ENCODE measurements at regions not wholly inside any gene's neighbourhood (a gene's known extent, or its start where the extent isn't known, plus 50 kb on each side); places are given as distances from the start of the nearest gene placed in this dataset.
"Not testable (repeated sequence)": the region's sequence is repeated elsewhere in the genome, so short reads cannot be mapped to it uniquely, and the experiment has no call there.

DNA sequence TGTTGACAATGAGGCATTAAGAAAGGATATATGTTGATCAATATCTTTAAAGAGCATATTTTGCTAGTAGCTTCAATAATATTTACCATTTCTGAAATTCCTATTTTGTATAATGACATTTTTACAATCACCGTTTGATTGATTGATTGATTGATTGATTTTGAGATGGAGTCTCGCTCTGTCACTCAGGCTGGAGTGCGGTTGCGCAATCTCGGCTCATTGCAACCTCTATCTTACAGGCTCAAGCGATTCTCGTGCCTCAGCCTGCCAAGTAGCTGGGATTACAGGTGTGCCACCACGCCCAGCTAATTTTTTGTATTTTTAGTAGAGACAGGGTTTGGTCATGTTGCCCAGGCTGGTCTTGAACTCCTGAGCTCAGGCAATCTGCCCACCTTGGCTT is 150.9 kb upstream of the TEX13D start:
- H3K9me3 Mint-ChIP-seq; H3K27ac Mint-ChIP-seq; DNase-seq; H3K4me3 Mint-ChIP-seq; H3K36me3 Mint-ChIP-seq (ENCODE audit: low read depth); H3K4me1 Mint-ChIP-seq (ENCODE audit: low read depth): not testable (repeated sequence)
- H3K27me3 Mint-ChIP-seq, result peaks cover 13% of the 10 kb centered on the region

DNA sequence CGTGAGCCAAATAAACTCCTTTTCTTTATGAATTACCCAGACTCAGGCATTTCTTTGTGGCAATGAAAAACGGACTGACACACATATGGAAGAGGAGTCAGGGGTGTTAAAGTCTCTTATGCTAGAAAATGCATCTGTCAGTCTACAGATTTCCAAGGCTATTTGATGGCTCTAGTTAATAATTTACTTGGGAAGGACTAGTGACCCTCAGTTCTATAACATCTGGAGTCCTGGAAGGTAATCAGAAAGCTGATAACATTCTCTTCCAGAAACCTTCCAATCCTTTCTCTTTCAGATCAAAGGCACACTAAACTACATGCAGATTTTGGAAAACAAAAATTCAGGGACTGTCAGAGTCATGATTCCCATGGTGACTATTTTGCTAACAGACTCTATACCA is 142.0 kb upstream of the TEX13D start:
- Mint-ChIP-seq H3K27ac (no peak overlapping the region), H3K9me3 (no peaks in the 10 kb centered on the region), H3K36me3 (ENCODE audit: low read depth) (no peaks in the 10 kb centered on the region), H3K27me3 (peaks cover 14% of the 10 kb centered on the region), H3K4me3 (no peak overlapping the region), H3K4me1 (ENCODE audit: low read depth) (no peaks in the 10 kb centered on the region)
- no peak for DNase-seq

DNA sequence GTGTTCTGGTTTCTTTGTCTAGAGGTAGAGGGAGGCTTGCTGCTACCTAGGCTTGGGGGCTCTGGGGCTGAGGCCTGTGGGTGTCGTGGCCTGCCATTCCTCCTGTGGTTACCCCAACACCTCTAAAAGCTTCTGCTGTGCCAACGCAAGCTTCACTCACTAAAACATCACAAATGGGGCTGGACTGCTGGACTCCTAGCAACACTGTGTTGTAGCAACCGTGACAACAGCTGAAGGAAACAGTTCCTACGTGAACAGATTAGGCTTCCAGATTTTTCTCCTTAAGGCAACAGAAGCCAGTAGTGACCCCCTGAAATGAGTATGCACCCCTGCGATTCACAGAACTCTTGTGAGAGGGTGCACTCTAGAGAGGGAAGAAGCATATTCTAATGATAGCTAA is 138.3 kb upstream of the TEX13D start:
- Mint-ChIP-seq H3K4me3 (no peak overlapping the region), H3K27me3 (peaks cover 11% of the 10 kb centered on the region), H3K9me3 (no peaks in the 10 kb centered on the region), H3K4me1 (ENCODE audit: low read depth) (no peaks in the 10 kb centered on the region), H3K36me3 (ENCODE audit: low read depth) (no peaks in the 10 kb centered on the region), H3K27ac (no peak overlapping the region)
- no peak for DNase-seq

DNA sequence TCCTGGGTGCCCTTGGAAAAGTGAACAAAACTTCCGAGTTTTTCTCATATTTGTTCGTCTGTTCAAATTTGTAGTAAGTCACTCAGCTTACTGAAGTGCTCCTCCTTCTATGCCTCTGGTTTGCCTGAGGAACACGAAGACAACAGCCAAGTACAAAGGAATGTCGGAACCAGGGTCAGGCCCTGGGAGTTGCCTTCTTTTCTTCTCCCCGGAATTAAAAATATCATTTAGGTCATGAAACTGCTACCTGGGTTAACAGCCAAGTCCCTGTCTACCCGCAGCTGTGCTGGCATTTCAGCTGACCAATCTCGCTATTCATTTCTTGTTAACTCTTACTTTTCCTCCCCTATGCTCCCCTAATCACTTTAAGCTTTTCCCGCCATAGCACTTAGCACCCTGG is 137.6 kb upstream of the TEX13D start:
- DNase-seq, result no peak
- H3K9me3 Mint-ChIP-seq, result no peaks in the 10 kb centered on the region

DNA sequence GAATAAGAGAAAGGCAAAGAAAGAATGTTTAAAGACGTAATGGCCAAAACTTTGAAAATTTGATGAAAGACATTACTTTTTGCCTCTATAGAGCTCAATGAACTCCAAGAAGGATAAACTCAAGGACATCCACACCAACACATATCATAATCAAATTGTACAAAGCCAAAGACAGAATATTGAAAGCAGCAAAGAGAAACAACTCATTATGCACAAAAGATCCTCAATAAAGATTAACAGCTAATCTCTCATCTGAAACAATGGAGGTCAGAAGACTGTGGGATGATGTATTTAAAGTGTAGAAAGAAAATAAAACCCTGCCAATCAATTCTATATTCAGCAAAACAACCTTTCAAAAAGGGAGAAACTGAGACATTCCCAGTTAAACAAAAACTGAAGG is 129.1 kb upstream of the TEX13D start:
- DNase-seq, result no peak
- peaks cover 32% of the 10 kb centered on the region for H3K27me3 Mint-ChIP-seq
- H3K9me3 Mint-ChIP-seq, result peaks cover 9% of the 10 kb centered on the region
- H3K27ac Mint-ChIP-seq, result no peak overlapping the region
- H3K36me3 Mint-ChIP-seq (ENCODE audit: low read depth), result no peaks in the 10 kb centered on the region
- no peak overlapping the region for H3K4me3 Mint-ChIP-seq
- H3K4me1 Mint-ChIP-seq (ENCODE audit: low read depth), result no peaks in the 10 kb centered on the region

More for the DNA sequence above, 137.6 kb upstream of the TEX13D start:
- H3K36me3 Mint-ChIP-seq (ENCODE audit: low read depth), result no peaks in the 10 kb centered on the region
- H3K27ac Mint-ChIP-seq, result no peak overlapping the region
- H3K4me1 Mint-ChIP-seq (ENCODE audit: low read depth), result no peaks in the 10 kb centered on the region
- H3K4me3 Mint-ChIP-seq, result no peak overlapping the region
- H3K27me3 Mint-ChIP-seq, result peaks cover 11% of the 10 kb centered on the region

DNA sequence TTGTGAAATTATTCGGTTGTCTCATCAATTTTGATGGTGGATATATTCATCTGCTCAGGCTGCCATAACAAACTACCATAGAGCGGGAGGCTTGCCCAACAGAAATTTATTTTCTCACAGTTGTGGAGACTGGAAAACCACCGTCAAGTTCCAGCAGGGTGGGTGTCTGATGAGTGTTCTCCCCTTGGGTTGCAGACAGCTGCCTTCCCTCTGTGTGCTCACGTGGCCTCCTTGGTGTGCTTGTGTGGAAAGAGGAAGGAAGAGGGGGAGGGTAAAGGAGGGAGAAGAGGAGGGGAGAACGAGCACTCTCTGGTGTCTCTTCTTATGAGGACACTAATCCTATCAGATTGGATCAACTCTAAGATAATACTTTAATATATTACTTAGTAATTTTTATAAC is 123.8 kb upstream of the TEX13D start:
- Mint-ChIP-seq H3K9me3 (no peaks in the 10 kb centered on the region), H3K27ac (no peak overlapping the region), H3K27me3 (peaks cover 20% of the 10 kb centered on the region), H3K4me1 (ENCODE audit: low read depth) (peaks cover 21% of the 10 kb centered on the region), H3K4me3 (no peak overlapping the region), H3K36me3 (ENCODE audit: low read depth) (no peaks in the 10 kb centered on the region)
- DNase-seq, result no peak

DNA sequence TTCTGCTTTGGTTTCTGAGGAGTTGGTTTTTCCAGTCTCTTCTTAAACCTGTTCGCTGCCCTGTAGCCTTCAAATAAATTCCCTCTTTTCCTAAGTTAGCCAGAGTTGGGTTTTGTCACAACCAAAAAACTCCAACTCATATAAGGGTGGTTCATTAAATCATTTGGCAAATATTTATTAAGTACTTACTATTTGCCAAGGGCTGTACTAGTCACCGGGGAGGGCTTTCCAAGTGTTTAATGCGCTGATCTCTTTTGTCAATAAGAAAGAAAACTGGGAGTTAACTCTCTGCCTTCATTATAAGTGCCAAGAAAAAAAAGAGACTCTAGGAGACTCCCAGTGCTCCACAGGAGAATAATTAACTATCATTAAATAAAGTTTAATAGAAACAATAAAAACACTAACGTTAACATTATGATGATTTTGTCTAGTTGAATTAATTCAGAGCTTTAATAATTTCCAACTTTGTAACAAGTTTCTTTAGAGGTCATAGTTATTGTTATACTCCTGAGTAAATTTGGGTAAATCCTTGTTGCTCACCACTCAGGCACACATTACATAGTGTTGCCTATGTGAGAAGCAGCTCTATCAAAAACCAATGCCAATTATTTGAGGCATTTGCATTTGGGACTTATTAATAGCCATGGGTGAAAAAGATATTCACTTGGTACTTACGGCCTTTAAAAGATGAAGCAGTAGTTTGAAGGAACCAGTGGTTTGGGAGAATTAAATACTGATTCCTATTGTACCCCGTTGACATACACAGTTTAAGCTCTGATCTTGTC is 122.5 kb upstream of the TEX13D start:
- Mint-ChIP-seq H3K4me1 (ENCODE audit: low read depth) (peaks cover 30% of the 10 kb centered on the region), H3K4me3 (no peak overlapping the region), H3K27me3 (peaks cover 17% of the 10 kb centered on the region), H3K9me3 (no peaks in the 10 kb centered on the region), H3K27ac (no peak overlapping the region), H3K36me3 (ENCODE audit: low read depth) (no peaks in the 10 kb centered on the region)
- DNase-seq, result no peak

DNA sequence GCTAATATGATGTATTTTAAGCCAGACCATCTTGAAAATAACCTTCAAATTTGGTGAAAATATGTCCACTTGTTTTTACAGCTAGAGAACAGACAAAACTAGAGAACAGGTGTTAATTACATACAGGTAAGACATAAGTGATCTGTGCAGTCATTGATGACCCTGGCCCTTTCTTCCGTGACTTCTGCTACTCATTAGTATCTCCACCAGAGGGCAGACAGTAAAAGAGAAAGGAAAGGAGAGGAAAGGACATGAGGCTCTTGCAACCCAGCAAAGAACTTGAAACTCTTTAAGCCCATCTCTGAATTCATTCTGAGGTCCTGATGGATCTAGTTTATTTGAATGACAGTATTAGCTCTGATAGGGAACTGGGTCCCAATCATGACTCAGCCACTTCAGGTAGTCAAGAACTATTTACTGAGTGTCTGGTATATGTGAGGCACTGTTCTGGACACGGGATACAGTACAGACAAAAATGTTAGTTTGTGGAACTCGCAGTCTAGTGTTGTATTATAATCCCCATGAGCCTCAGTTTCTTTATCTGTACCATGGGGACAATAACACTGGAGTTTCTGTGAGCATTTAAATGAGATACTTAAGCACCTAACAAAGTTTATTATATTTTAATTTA is 121.0 kb upstream of the TEX13D start:
- H3K27me3 Mint-ChIP-seq, result peaks cover 14% of the 10 kb centered on the region
- no peaks in the 10 kb centered on the region for H3K36me3 Mint-ChIP-seq (ENCODE audit: low read depth)
- DNase-seq, result no peak
- no peaks in the 10 kb centered on the region for H3K9me3 Mint-ChIP-seq
- no peak overlapping the region for H3K4me3 Mint-ChIP-seq
- H3K27ac Mint-ChIP-seq, result no peak overlapping the region
- peaks cover 45% of the 10 kb centered on the region for H3K4me1 Mint-ChIP-seq (ENCODE audit: low read depth)

DNA sequence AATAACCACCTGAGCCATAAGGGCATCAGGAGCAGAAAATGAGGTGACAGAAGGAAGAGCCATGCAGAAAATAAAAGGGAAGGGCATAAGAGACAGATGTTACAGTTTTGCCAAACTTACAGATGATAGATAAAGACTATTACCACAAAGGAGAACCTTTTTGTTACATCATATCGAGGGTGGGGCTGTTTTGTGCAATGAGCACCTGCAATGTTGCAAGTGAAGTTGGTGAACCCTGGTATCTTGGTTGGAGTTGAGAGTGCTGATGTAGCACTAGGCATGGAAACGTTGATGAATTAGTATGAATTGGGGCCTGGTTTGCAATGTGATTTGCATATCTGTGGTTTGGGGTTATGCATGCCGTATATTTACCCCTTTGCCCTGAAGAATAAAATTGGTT is 119.8 kb upstream of the TEX13D start:
- Mint-ChIP-seq H3K4me1 (ENCODE audit: low read depth) (peaks cover 57% of the 10 kb centered on the region), H3K4me3 (peak overlapping the region; percentile 23), H3K9me3 (no peaks in the 10 kb centered on the region), H3K36me3 (ENCODE audit: low read depth) (no peaks in the 10 kb centered on the region), H3K27me3 (peaks cover 8% of the 10 kb centered on the region), H3K27ac (peak overlapping the region; percentile 28)
- DNase-seq, result no peak

DNA sequence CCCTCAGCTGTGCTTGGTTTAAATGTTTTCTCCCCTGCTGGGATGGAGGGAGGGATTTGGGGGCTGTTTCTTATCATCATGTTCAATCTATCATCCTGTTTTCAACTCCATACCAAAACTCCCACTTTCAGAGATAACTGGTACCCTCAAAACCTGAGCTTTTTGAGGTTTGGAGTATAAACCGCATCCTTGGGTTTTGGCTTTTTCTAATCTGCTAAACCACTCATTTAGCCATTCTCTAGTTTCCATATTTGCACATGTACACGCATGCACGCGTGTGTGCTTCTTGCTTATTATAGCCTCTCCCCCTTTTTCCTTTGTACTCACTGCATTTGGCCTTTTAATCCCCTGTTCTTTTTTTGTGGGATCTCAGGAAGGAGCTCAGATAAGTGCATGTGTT is 116.7 kb upstream of the TEX13D start:
- no peak for DNase-seq
- no peaks in the 10 kb centered on the region for H3K27me3 Mint-ChIP-seq
- H3K36me3 Mint-ChIP-seq (ENCODE audit: low read depth), result no peaks in the 10 kb centered on the region
- no peak overlapping the region for H3K4me3 Mint-ChIP-seq
- peaks cover 83% of the 10 kb centered on the region for H3K4me1 Mint-ChIP-seq (ENCODE audit: low read depth)
- no peaks in the 10 kb centered on the region for H3K9me3 Mint-ChIP-seq
- peak overlapping the region; percentile 93 for H3K27ac Mint-ChIP-seq

DNA sequence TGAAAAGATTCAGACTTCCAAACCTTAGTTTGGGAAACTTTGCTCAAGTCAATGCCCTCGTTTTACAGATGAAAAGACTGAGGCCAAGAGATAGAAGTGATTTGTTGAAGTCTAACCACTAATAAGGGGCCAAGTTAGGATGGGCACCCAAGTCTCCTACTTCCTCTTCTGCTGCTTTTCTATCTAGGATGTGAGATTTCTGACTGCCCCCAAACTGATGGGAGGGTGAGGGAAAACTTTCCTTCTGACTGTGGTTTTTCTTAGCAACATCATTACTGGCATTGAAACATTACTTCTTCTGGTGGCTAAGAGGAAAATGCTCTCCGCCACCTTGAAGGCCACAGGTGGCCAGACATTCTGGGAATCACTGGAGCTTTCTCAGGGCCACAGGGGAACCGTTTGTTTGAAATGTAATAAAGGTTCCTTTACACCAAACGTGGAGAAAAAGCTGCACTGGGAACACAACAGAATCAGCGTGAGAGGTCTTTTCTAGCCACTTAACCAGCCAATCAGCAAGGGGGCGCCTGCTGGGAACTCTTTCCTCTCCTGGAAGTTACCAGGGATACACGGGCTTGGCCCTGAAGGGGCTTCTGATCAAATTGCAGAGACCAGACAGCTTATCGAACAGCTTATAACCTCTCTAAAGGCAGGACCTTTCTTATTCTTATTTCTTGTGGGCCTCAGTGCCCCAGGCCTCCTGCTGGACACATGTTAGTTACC is 115.9 kb upstream of the TEX13D start:
- no peaks in the 10 kb centered on the region for H3K9me3 Mint-ChIP-seq
- H3K4me3 Mint-ChIP-seq, result peak overlapping the region; percentile 7
- peaks cover 83% of the 10 kb centered on the region for H3K4me1 Mint-ChIP-seq (ENCODE audit: low read depth)
- peak overlapping the region; percentile 93 for H3K27ac Mint-ChIP-seq
- peaks cover 3% of the 10 kb centered on the region for H3K27me3 Mint-ChIP-seq
- no peak for DNase-seq
- no peaks in the 10 kb centered on the region for H3K36me3 Mint-ChIP-seq (ENCODE audit: low read depth)

DNA sequence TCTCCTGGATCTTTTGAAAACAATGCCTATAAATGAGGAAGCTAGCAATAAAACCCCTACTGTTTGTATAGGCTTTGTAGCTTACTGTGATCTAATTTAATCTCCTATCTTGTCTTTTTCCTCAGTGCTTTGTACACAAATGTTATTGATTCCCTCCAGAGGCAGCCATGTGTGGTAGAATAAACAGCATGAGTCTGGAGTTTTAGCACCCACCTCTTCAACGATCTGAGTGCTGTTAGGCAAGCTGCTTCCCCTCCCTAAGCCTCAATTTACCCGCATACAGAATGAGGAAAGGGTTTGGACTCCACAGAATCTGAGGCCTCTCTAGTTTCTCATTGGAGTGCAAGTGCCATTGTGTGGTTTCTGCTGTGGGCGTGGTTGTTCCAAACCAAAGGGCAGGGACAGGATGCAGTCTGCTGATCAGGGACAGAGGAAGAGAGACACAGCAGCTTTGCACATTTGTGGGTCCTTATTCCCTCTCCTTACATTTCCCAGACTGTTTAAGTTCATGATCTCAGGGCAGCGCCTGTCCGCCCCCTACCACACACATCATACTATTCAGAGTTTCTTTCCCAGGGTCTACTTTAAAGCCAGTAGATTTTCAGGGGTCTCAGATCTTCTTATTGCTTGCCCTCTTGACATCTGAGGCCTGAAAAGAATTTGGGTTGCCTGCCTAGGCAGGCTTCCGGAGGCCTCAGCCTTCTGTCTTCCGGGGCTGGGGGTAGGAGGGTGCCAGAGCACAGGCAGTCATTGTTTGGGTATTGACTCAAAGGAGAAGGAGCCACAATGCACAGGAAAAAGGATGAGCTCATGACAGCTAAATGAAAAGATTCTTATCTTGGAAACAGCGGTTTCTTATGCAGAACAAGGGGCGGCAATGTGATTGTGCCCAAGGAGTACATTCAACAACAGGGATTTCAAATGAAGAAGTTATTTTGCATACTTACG is 114.9 kb upstream of the TEX13D start:
- Mint-ChIP-seq H3K36me3 (ENCODE audit: low read depth) (no peaks in the 10 kb centered on the region), H3K9me3 (no peaks in the 10 kb centered on the region), H3K27me3 (peaks cover 6% of the 10 kb centered on the region), H3K4me3 (peak overlapping the region; percentile 56), H3K27ac (peak overlapping the region; percentile 93), H3K4me1 (ENCODE audit: low read depth) (peaks cover 84% of the 10 kb centered on the region)
- DNase-seq, result peak; percentile 65

DNA sequence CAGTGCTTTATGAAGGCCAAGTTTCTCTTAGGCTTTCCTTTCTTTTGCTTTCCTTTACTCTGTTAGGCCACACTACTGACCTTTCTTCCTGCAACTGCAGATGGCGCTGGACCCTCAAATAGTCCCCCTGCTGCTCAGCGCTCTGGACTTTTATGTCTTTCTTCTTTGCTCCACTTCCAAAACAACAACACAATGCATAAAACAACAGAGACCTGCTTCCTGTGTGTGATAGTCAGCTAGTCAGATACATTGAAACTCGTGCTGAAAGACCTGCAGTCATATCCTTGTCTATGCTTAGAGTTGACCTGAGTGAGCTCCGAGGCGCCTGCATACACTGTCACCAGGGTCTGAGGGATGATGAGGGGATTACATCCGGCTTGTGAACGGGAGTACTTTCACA is 108.9 kb upstream of the TEX13D start:
- Mint-ChIP-seq H3K9me3 (no peaks in the 10 kb centered on the region), H3K27me3 (peaks cover 8% of the 10 kb centered on the region), H3K4me1 (ENCODE audit: low read depth) (peaks cover 64% of the 10 kb centered on the region), H3K36me3 (ENCODE audit: low read depth) (no peaks in the 10 kb centered on the region), H3K27ac (no peak overlapping the region), H3K4me3 (peak overlapping the region; percentile 4)
- no peak for DNase-seq

DNA sequence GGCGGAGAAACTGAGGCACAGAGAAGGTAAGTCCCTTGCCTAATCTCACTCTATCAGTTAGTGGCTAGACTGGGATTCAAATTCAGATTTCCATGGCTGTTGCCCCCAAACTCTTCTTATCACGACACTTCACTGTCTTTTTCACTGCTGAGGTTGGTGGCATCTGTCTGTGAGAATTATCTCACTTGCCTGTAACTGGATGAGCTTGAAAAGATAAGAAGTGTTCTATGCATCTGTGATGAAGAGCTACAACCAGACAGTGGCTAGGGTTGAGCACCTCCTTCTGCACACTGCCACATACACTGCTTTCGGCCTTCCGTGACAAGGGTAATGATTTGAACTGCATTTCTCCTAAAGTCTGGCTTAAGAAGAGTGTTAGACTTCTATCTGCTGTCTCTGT is 107.9 kb upstream of the TEX13D start:
- no peak for DNase-seq
- Mint-ChIP-seq H3K27me3 (peaks cover 8% of the 10 kb centered on the region), H3K36me3 (ENCODE audit: low read depth) (no peaks in the 10 kb centered on the region), H3K4me1 (ENCODE audit: low read depth) (peaks cover 54% of the 10 kb centered on the region), H3K4me3 (no peak overlapping the region), H3K27ac (no peak overlapping the region), H3K9me3 (no peaks in the 10 kb centered on the region)

Measured in activated T-cell treated with anti-CD3 and anti-CD28 coated beads, Interleukin-2, amount 50 U/mL, for 24 hours (primary cell).